Heart left ventricle (tissue), 13 donors: ENCODE measurements at regions not wholly inside any gene's neighbourhood (a gene's known extent, or its start where the extent isn't known, plus 50 kb on each side); places are given as distances from the start of the nearest gene placed in this dataset.

ENCODE experiments used
- CTCF ChIP-seq, 12 donors: fragments of 200-600 bp; sonication (generic) in 4 of 12; IDR thresholded peaks; one replicate each; pipeline versions ENCODE4 v1.5.0 to v1.8.0; 2018 to 2022; ENCODE audit warnings: antibody characterized with exemption in 12 of 12, mild to moderate bottlenecking in 5 of 12
- POLR2A ChIP-seq, 2 donors: fragments of 450-650 bp; IDR thresholded peaks; one replicate each; pipeline ENCODE4 v1.6.1; 2017; ENCODE audit warnings: antibody characterized with exemption in 2 of 2, mild to moderate bottlenecking in 2 of 2, moderate library complexity in 2 of 2
- donor health status: ischemic (EF 13 %, LVEDD 7.1; RV severe dilation, severe dysfunction).
- donor health status: DM: no; HTN: yes; CAD: no.
- donor health status: DM: no; HTN: no; CAD: no.
- donor health status: ischemic (EF 25% LVEDD 6.9; RV normal size, moderate dysfunction).
- donor health status: ischemic (EF 25% LVEDD 5.7; RV mildly dilated, moderate dysfunction).
- donor health status: ischemic (EF 35%, LVEDD 5.7; RV mildly dilated, moderate dysfunction).
- donor health status: nonischemic (EF 11% LVEDD 7.7; RV severe dilation, severe dysfunction).
- donor health status: DM: yes; HTN: yes; CAD: no.
- donor health status: PGD.
- donor health status: ischemic (EF 29% LVEDD 5.4; RV normal size, mild dysfunction).
- donor health status: nonischemic (EF 23%, LVEDD 6.1; RV moderate dilation, normal function).

- TF ChIP-seq CTCF (IDR thresholded peaks at IDR 0.05): no peak
- no peak for TF ChIP-seq POLR2A (IDR thresholded peaks at IDR 0.05)
These were observed 235.9 kb downstream of the TFAP2C start for GRCh38 chr20:56865055-56865454.
